Keratinocyte (primary cell): ENCODE measurements at regions not wholly inside any gene's neighbourhood (a gene's known extent, or its start where the extent isn't known, plus 50 kb on each side); places are given as distances from the start of the nearest gene placed in this dataset.

Experiments used
- DNase-seq: peaks from one replicate; pipeline ENCODE4 v3.0.0-alpha.2; 2011; ENCODE audit warnings: low read depth, missing footprints, low spot score
- FAIRE-seq: peaks from 2 replicates; lab custom pipeline; 2011; peaks lifted over from hg19 to GRCh38; lab: Jason Lieb, UNC
- H2AFZ ChIP-seq: 2 replicates; pipeline ENCODE4 v1.6.0; 2012; ENCODE audit warnings: low read length, control low read depth, inconsistent platforms; ENCODE audit not compliant: control insufficient read depth
- H3K27ac ChIP-seq: 2 replicates; pipeline ENCODE4 v1.5.1; 2011; ENCODE audit warnings: low read length; ENCODE audit not compliant: control insufficient read depth, insufficient read depth
- H3K27me3 ChIP-seq: 3 replicates; pipeline ENCODE4 v1.6.0; 2011; ENCODE audit warnings: low read length; ENCODE audit not compliant: control insufficient read depth, insufficient read depth; ENCODE audit errors: extremely low read depth
- H3K36me3 ChIP-seq, 2 experiments: 2 replicates in 1 of 2; 3 replicates in 1 of 2; pipeline ENCODE4 v1.5.1; 2011; ENCODE audit warnings: low read length in 2 of 2, mild to moderate bottlenecking in 1 of 2; ENCODE audit not compliant: control insufficient read depth in 2 of 2, insufficient read depth in 2 of 2; ENCODE audit errors: extremely low read depth in 1 of 2
- H3K4me1 ChIP-seq: 3 replicates; pipeline ENCODE4 v1.5.1; 2011; ENCODE audit warnings: low read length; ENCODE audit not compliant: control insufficient read depth, insufficient read depth; ENCODE audit errors: extremely low read depth
- H3K4me2 ChIP-seq: 3 replicates; pipeline ENCODE4 v1.6.0; 2011; ENCODE audit warnings: low read depth, low read length; ENCODE audit not compliant: control insufficient read depth, insufficient read depth; ENCODE audit errors: extremely low read depth
- H3K4me3 ChIP-seq, 3 experiments: fragments of 200-600 bp in 1 of 3; sonication (generic) in 1 of 3; 2 replicates in 2 of 3; 3 replicates in 1 of 3; pipeline ENCODE4 v1.5.1; 2011 to 2016; ENCODE audit warnings: low read length in 3 of 3, mild to moderate bottlenecking in 3 of 3, control low read depth in 2 of 3, inconsistent platforms in 1 of 3, low read depth in 1 of 3, mixed read lengths in 1 of 3, mixed run types in 1 of 3, moderate library complexity in 1 of 3; ENCODE audit not compliant: control insufficient read depth in 2 of 3, insufficient read depth in 2 of 3; ENCODE audit errors: extremely low read depth in 1 of 3
- H3K79me2 ChIP-seq: 2 replicates; pipeline ENCODE4 v1.6.0; 2012; ENCODE audit warnings: low read length; ENCODE audit not compliant: control insufficient read depth, insufficient read depth
- H3K9ac ChIP-seq: 3 replicates; pipeline ENCODE4 v1.6.0; 2011; ENCODE audit warnings: low read length; ENCODE audit not compliant: control insufficient read depth, insufficient read depth; ENCODE audit errors: extremely low read depth
- H3K9me1 ChIP-seq: 3 replicates; pipeline ENCODE4 v1.6.0; 2011; ENCODE audit warnings: low read length; ENCODE audit not compliant: control insufficient read depth, insufficient read depth; ENCODE audit errors: extremely low read depth
- H3K9me3 ChIP-seq: 2 replicates; pipeline ENCODE4 v1.5.1; 2012; ENCODE audit warnings: low read depth, low read length; ENCODE audit not compliant: control insufficient read depth
- H4K20me1 ChIP-seq: 3 replicates; pipeline ENCODE4 v1.6.0; 2011; ENCODE audit warnings: low read length; ENCODE audit not compliant: control insufficient read depth, insufficient read depth; ENCODE audit errors: extremely low read depth
- CTCF ChIP-seq, 3 experiments: IDR thresholded peaks in 1 of 3; conservative IDR thresholded peaks in 1 of 3; optimal IDR thresholded peaks in 1 of 3; 2 replicates in 2 of 3; 3 replicates in 1 of 3; pipeline versions ENCODE3 to v1.5.1; 2011; ENCODE audit warnings: low read length in 3 of 3, mild to moderate bottlenecking in 3 of 3, moderate library complexity in 2 of 3, control low read depth in 1 of 3, inconsistent platforms in 1 of 3; ENCODE audit not compliant: insufficient read depth in 2 of 3; ENCODE audit errors: extremely low read depth in 1 of 3
- EZH2 ChIP-seq: IDR thresholded peaks from one replicate; pipeline ENCODE4 v1.6.1; 2012; ENCODE audit warnings: inconsistent platforms, mild to moderate bottlenecking, low read length, moderate library complexity
- dilution Hi-C: fragments of 300-500 bp; cut with MboI; formaldehyde crosslinking; loops from one replicate; pipeline ENCODE4 v1.7.0; 2020; ENCODE audit warnings: low sequenced_read_pairs; ENCODE audit not compliant: extremely low pct_ligation_motif_present

GRCh38 chr2:8607606-8608005, 74.2 kb upstream of the ID2 start:
- Histone ChIP-seq H3K4me3 (no peak overlapping the region), H4K20me1 (no peaks in the 10 kb centered on the region), H3K27me3 (no peaks in the 10 kb centered on the region), H2AFZ (no peak overlapping the region), H3K79me2 (no peaks in the 10 kb centered on the region), H3K9me3 (no peaks in the 10 kb centered on the region), H3K4me1 (peaks cover 2% of the 10 kb centered on the region), H3K4me2 (no peak overlapping the region), H3K9ac (no peak overlapping the region), H3K9me1 (no peaks in the 10 kb centered on the region), H3K27ac (no peak overlapping the region), H3K36me3 (no peaks in the 10 kb centered on the region)
- dilution Hi-C loops, result no loop called here
- FAIRE-seq (no peak), DNase-seq (no peak)
- TF ChIP-seq CTCF (optimal IDR thresholded peaks at IDR 0.05 in 1 of 3, IDR thresholded peaks at IDR 0.05 in 1 of 3, conservative IDR thresholded peaks at IDR 0.05 in 1 of 3; ENCODE audit: extremely low read depth in 1 of 3, insufficient read depth in 2 of 3, low read length in 3 of 3) (no peak), EZH2 (no peak)

DNA sequence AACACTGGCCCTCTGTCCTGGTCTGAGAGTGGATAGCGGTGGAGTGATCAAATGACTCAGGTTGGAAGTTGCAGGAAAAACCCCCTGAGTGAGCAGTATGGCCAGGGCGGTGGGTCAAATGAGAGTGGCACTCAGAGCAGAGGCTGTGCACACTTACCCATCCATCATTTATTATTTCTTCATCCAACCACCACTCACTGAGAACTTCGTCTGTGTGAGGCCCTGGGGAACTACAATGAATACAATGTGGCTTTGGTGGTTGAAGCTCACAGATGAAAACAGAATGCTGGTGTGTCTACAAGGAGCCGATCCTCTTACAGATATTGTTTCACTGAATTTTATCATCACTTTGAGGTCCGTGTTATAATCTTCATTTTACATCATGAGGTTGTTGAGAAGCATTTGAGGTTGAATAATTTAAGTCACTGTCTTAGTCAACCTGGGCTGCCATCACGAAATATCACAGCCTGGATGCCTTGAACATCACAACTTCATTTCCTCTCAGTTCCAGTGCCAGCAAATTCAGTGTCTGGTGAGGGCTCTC, 73.4 kb upstream of the ID2 start:
- no peak for TF ChIP-seq CTCF (optimal IDR thresholded peaks at IDR 0.05 in 1 of 3, IDR thresholded peaks at IDR 0.05 in 1 of 3, conservative IDR thresholded peaks at IDR 0.05 in 1 of 3; ENCODE audit: extremely low read depth in 1 of 3, insufficient read depth in 2 of 3, low read length in 3 of 3)
- no peak for TF ChIP-seq EZH2

More for the DNA sequence above, 73.4 kb upstream of the ID2 start:
- H3K79me2 ChIP-seq, result no peaks in the 10 kb centered on the region
- dilution Hi-C loops, result no loop called here
- H3K9me1 ChIP-seq, result no peaks in the 10 kb centered on the region
- H3K27ac ChIP-seq, result no peak overlapping the region
- H2AFZ ChIP-seq, result no peak overlapping the region
- no peak overlapping the region for H3K4me3 ChIP-seq
- no peaks in the 10 kb centered on the region for H3K9me3 ChIP-seq
- no peaks in the 10 kb centered on the region for H3K36me3 ChIP-seq
- no peak overlapping the region for H3K4me2 ChIP-seq
- no peak for FAIRE-seq
- no peaks in the 10 kb centered on the region for H3K27me3 ChIP-seq
- no peak for DNase-seq
- H4K20me1 ChIP-seq, result no peaks in the 10 kb centered on the region
- no peak overlapping the region for H3K9ac ChIP-seq
- H3K4me1 ChIP-seq, result no peaks in the 10 kb centered on the region
